Fibroblast of mammary gland (primary cell): ENCODE measurements at regions not wholly inside any gene's neighbourhood (a gene's known extent, or its start where the extent isn't known, plus 50 kb on each side); places are given as distances from the start of the nearest gene placed in this dataset.
"Not testable (repeated sequence)": the region's sequence is repeated elsewhere in the genome, so short reads cannot be mapped to it uniquely, and the experiment has no call there.

Experiments used
- DNase-seq: peaks from one replicate; pipeline ENCODE4 v3.0.0-alpha.2; 2010; ENCODE audit warnings: low read depth
- H3K4me3 ChIP-seq: 2 replicates; pipeline ENCODE4 v1.5.1; 2011; ENCODE audit warnings: low read depth, mild to moderate bottlenecking, low read length, moderate library complexity; ENCODE audit not compliant: control insufficient read depth
- TF ChIP-seq, protein P1 (sequence below): conservative IDR thresholded peaks from 2 replicates; pipeline ENCODE4 v1.5.1; 2011; ENCODE audit warnings: low read depth, low read length, inconsistent platforms; ENCODE audit not compliant: control insufficient read depth, insufficient read depth

DNA sequence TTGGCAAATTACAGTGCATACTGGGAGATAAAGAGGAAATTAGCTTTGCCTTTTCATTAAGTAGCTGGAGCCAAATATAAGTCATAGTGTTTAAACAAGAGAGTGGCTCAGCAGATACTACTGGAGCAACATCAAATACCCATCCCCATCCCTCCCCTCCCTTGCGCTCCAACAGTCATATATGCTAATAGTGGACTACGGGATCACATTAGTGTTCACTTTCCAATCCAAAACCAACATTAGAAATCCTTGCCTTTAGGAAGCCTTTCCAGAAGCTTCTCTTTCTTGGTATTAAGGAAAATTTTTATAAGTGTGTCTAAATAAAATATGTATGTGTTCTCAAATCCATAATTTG lies 1669.3 kb downstream of the SUCLG1 start:
- DNase-seq: no peak
- no peak overlapping the region for H3K4me3 ChIP-seq
- TF ChIP-seq, protein P1, sequence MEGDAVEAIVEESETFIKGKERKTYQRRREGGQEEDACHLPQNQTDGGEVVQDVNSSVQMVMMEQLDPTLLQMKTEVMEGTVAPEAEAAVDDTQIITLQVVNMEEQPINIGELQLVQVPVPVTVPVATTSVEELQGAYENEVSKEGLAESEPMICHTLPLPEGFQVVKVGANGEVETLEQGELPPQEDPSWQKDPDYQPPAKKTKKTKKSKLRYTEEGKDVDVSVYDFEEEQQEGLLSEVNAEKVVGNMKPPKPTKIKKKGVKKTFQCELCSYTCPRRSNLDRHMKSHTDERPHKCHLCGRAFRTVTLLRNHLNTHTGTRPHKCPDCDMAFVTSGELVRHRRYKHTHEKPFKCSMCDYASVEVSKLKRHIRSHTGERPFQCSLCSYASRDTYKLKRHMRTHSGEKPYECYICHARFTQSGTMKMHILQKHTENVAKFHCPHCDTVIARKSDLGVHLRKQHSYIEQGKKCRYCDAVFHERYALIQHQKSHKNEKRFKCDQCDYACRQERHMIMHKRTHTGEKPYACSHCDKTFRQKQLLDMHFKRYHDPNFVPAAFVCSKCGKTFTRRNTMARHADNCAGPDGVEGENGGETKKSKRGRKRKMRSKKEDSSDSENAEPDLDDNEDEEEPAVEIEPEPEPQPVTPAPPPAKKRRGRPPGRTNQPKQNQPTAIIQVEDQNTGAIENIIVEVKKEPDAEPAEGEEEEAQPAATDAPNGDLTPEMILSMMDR: no peak

- TF ChIP-seq, protein P1: no peak
- no peak overlapping the region for H3K4me3 ChIP-seq
- no peak for DNase-seq
Observed at GRCh38 chr2:82781176-82781915, 1677.7 kb downstream of the SUCLG1 start.

GRCh38 chr2:82780050-82780449 lies 1679.0 kb downstream of the SUCLG1 start:
- TF ChIP-seq, protein P1: no peak
- DNase-seq: no peak
- H3K4me3 ChIP-seq: no peak overlapping the region

DNA sequence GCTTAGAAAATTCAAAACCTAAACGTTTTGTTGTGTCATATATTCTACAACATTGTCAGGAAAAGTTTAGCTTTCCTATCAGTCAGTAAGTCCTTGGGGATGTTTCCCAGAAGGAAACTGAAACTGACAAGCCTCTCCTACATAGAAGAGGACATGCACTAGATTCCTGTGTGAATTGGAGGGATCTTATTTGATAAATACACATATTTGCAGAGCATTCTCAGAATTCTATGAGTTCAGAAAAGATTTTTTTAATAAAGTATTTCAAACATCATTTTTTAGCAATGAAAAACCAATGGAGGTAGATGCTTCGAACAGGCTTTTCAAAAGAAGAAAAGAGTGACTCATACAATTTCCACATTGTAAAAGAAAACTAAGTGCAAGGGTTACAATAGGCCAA lies 1706.7 kb downstream of the SUCLG1 start:
- TF ChIP-seq, protein P1: no peak
- DNase-seq: no peak

DNA sequence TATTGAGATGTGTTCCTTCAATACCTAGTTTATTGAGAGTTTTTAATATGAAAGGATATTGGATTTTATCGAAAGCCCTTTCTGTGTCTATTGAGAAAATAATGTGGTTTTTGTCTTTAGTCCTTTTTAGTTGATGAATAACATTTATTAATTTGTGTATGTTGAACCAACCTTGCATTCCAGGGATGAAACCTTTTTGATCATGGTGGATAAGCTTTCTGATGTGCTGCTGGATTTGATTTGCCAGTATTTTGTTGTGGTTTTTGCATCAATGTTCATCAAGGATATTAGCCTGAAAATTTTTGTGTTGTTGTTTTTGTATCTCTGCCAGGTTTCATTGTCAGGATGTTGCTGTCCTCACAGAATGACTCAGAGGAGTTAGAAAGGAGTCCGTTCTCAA lies 1710.4 kb downstream of the SUCLG1 start:
- no peak for DNase-seq
- TF ChIP-seq, protein P1: no peak
- H3K4me3 ChIP-seq: no peak overlapping the region

More for the DNA sequence above, 1706.7 kb downstream of the SUCLG1 start:
- no peak overlapping the region for H3K4me3 ChIP-seq

DNA sequence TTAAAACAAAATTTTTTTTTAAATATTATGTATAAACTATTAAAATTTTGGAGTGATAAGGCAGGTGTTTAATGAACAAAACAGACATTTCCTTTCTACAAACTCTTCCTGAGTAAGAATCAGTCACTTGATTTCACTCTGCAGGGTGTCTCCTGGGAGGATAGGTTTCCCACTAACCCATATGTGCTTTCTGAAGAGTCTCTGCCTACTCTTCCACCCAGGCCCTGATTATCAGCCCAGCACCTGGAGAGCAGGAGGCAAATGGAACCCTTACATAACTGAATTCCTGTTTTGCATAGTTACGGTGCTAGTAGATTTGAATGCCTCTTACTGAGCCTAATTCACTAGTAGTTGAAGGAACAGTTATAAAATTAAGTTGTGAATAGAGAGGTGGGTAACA lies 1718.6 kb downstream of the SUCLG1 start:
- no peak overlapping the region for H3K4me3 ChIP-seq
- TF ChIP-seq, protein P1: no peak
- no peak for DNase-seq

GRCh38 chr2:82737965-82738364 lies 1721.1 kb downstream of the SUCLG1 start:
- H3K4me3 ChIP-seq, DNase-seq: not testable (repeated sequence)
